Activated gamma-delta T cell treated with Interleukin-2 at 50 U/mL for 16 hours (primary cell): ENCODE measurements at regions not wholly inside any gene's neighbourhood (a gene's known extent, or its start where the extent isn't known, plus 50 kb on each side); places are given as distances from the start of the nearest gene placed in this dataset.
A peak's percentile ranks its signal among the peaks of the same experiment; 100 is the strongest.

Experiments used
- DNase-seq: peaks from one replicate; pipeline ENCODE4 v3.0.0-alpha.2; 2020

DNA sequence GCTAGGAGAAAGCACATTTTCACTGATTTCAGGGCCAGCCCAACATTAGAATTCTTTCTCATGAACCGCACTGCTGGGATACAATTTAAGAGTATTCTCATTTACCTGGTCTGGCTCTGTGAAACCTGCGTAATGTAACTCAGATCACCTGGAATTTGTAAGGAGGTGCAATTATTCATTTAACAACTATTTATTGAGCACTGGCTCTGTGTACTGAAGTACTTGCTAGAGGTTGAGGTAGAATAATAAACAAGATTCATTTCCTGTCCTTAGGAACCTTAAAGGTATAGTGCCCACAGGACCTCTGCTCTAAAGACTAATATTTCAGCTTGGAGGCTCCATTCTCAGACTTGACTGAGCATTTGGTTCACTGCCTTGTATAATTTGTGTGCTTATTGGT, 242.2 kb upstream of the ZPLD1 start:
- DNase-seq: no peak

DNA sequence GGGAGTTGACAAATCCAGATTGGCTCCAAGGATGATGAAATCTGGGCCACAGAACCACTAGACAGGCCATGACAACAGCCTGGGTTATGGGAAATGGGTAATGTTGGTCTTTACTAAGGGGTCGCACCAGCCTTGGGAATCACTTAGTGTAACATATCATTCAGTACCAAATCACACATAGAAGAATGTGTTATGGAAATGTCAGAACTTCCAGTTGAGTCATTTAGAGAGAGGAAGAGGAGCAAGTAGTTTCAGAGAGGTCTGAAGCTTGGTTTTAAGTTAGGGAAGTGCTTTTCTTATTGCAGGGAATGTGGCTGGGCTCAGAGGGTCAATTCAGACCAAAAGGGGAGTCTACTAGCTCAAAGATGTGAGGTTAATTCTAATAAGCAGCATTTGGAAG, 241.6 kb upstream of the ZPLD1 start:
- no peak for DNase-seq

DNA sequence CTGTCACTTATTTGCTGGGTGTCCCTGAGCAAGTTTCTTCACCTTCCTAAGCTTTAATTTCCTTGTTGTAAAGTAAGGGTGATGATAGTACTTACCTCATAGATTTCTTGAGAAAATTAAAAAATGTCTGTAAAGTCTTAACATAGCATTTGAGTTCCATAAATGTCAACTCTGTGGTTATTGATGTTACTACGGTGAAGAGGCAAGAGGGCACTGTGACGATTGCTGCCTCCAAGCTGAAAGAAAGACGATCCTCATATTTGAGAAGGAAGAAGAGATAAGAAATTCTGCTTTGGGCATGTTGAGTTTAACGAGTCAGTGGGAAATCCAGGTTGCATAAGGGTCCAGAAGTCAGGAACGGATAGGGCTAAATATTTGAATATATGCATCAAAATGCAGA, 240.8 kb upstream of the ZPLD1 start:
- DNase-seq: no peak

DNA sequence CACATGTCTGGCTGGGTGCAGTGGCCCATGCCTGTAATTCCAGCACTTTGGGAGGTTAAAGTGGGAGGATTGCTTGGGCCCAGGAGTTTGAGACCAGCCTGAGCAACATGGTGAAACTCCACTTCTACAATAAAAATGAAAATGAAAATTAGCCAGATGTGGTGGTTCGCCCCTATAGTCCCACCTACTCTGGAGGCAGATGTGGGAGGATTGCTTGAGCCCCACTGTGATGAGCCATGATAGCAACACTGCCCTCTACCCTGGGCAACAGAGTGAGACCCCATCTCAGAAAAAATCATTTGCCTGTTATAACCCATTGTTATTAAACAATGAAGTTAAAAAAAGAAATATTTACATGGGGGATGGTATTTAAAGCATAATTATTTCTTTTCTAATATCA, 240.1 kb upstream of the ZPLD1 start:
- DNase-seq: no peak

DNA sequence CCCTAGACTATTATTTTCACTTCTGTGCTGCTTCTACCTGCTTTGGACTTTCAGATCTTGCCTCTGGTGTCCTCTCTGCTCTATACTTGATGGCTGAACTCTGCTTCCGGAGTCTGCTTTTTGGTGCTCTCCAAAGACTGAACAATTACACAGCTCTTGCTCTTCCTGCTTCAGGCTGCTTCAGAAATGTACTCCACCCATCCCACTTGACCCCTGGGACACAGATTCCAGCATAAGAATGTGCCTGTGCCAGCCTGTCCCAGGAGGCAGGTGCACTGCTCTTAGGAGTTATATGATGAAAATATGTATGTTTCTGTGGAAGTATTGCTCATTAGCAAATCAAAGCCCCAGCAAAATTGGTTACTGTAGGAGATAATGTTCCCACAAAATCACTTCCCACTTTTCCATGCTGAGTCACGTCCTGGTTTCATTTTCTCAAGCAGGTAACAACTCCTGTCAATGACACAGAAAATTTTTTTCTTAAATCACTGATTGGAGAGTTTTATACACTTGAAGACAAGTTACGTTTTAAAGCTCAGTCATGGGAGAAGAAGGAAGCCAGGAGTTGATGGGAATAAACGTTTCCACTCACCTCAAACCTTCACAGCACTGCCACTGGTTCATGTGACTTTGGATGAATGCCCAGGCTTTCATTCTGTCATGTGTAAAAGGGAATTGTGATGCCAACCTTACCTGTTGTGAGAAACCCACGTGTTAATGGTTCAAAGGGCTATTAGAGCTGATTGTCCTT, 239.4 kb upstream of the ZPLD1 start:
- no peak for DNase-seq

DNA sequence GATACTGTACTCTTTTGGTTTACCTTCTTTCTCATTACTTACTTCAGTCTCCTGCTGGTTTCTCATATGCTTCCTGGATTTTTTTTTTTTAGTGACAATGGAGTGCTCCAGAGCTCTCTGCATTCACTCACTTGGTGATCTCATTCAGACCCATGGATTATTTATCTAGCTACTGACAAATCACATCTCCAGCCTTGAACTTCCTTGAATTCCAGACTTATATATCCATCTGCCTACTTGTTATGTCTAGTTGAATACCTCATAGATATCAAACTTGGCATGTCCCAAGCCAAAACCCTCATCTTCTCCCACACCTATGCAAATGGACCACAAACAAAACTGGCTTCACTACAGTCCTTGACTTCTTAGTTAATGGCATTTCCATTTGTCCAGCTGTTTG, 234.7 kb upstream of the ZPLD1 start:
- DNase-seq: no peak

DNA sequence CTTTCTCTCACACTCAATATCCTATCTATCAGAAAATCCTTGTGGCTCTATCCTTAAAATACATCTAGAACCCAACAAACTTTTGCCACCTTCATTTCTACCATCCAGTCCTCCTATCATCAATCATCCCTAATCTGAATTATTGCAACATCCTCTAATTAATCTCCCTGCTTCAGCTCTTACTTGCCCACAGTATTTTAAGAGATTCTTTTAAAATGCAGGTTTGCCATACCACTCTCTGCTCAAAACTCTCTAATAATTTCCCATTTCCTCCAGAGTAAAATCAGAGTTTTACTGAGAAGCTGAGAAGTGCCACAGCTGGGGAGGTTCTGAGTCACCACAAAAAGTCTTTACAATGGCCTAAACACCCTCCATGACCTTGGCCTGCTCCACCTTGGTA, 234.3 kb upstream of the ZPLD1 start:
- DNase-seq: no peak

DNA sequence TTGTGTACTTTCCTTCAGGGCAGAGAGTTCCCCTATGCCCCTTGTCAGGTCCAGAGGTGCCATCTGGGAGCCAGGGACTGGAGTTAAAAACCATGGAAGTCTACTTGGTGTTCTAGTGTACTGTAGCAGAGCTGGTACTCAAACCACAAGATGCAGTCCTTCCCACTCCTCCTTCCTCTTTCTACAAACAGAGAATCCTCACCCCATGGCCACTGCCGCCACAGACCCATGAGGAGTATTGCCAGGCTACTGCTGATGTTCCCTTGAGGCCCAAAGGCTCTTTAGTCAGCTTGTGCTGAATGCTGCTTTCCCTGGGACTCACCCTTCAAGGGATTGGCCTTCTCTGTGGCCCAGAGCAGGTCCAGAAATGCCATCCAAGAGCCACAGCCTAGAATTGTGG, 229.2 kb upstream of the ZPLD1 start:
- no peak for DNase-seq

DNA sequence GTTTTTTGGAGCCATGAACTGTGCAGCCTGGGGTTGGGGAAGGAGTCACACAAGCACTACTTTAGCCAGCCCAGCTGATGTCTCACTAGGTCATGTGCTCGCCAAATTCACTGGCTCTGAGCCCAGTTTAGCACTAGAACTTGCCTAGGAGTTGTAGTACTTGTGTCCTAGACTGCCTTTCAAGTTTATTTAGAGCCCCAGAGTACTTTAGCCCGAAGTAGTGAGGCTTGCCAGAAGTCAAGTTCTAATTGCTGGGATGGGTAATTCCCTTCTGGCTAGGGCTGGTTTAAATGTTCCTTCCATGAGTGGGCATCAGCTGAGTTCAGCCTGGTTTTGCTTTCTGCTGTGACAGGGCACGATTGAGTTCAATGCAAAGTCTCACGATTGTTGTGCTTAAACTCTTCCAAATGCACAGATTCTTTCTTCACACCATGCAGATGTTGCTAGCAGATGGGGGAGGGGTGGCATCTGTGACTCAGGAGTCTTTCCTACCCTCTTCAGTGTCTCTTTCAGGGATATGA, 228.2 kb upstream of the ZPLD1 start:
- no peak for DNase-seq

DNA sequence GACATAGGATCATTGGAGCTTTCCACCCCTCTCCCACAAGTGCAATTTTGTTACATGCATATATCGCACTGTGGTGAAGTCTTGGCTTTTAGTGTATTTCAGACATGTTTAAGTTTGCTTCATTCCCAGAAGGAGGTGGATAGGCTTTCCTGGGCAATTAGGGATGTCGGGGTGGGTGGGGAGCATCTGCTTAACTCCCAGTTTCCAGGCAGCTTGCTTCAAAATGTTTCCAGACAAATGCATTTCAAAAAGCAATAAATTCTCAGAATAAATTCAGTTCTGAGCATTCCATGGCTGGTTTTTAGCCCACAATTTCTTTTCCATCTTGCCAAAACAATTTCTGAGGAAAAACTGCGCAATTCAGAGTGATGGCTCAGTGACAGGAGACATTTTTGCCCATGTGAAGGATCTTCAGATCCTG, 227.7 kb upstream of the ZPLD1 start:
- no peak for DNase-seq

DNA sequence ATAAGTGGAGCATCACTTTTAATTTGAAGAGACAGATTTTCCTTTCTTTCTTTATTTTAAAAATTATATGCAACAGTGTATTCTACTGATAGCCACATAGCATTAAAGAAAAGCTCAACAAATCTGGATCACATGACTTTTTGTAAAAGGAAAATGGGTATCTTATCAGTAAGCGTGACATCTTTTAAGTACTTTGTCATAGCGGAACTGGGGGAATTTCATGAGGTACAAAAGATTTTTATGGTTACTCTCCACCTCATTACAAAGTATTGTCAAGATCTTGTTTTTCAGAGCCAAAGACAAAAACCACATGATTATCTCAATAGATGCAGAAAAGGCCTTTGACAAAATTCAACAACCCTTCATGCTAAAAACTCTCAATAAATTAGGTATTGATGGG, 219.6 kb upstream of the ZPLD1 start:
- no peak for DNase-seq

DNA sequence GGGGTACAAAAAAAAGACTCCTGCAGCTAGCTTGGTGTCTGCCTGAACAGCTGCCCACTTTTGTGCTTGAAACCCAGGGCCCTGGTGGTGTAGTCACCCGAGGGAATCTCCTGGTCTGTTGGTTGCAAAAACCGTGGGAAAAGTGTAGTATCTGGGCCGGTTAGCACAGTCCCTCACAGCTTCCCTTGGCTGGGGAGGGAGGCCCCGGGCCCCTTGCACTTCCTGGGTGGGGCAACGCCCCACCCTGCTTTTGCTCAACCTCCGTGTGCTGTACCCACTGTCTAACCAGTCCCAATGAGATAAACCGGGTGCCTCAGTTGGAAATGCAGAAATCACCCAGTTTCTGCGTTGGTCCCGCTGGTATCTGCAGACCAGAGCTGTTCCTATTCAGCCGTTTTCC, 211.7 kb upstream of the ZPLD1 start:
- DNase-seq: no peak

DNA sequence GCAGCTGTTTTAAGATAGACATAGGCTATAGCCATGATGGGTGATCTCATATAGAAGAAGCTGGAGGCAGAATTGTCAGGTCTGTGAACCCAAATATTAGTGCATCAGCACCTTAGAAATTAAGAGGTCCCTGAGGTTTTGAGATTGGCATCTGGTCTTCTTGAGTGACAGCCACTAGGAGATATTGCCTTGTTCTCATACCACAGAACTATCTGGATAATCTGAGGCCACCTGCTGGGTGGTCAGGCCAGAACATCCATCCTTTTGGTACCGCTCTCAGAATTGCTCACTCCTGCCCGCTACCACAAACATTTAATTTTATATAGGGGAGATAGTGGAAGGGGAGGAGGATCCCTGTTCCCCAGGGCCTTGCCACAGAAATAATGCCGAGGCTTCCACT, 210.6 kb upstream of the ZPLD1 start:
- DNase-seq: no peak

DNA sequence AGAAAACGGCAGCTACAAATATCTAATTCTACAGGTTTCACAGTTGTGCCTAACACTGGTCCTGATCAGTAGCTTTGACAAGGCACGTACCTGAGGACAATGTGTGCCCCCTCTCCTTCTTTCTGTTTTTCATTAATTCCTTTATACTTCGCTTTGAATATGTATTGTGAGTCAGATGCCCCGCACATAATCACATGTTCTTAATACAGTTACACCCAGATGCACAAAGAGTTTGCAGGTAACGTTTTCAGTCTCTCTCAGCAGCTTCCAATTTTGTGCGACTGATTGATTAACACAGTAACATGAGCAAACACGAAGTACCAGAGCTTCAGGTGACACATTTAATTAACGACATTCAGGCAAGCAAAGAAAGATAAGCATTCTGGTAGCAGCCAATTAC, 209.8 kb upstream of the ZPLD1 start:
- no peak for DNase-seq

DNA sequence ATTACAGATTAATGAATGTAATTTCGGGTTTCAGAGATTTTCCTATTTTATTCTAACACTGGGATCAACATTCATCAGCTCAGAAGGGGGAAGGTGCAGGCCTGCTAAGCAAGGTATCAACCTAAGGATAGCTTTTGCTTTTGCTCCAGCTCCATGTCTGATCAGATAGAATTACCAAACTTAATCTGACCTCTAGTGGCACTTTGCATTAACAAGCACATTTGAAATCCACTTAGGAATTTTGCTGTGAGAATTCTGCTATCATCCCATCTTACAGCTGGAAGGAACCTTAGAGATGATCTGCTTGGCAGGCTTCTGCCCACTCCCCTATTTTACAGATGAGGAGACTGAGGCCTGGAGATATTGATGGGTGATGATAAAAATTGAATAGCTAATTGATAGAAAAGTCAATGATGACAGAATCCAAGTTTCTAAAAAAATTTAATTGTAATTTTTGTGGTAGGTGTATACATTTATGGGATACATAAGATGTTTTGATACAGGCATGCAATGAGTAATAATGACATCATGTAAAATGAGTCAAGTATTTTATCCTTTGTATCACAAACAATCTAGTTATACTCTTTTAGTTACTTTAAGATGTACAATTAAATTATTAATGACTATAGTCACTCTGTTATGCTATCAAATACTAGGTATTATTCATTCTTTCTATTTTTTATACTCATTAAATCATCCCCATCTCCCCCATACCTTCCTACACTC, 209.2 kb upstream of the ZPLD1 start:
- DNase-seq: no peak

DNA sequence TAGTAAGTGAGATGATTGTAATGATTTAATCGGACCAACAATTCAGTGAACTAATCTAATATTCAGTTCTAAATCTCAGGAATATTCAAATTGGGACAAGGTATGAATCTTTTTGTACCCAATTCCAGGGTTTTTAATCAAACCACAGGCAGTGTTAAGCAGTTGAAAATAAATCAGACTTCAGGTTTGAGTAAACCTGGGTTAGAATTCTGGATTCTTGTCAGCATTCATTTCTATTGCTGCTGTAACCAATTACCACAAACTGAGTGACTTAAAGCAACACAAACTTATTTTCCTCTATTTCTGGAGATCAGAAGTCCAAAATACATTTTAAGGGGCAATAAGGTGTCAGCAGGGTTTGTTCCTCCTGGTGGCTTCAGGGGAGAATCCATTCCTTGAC, 208.4 kb upstream of the ZPLD1 start:
- no peak for DNase-seq

DNA sequence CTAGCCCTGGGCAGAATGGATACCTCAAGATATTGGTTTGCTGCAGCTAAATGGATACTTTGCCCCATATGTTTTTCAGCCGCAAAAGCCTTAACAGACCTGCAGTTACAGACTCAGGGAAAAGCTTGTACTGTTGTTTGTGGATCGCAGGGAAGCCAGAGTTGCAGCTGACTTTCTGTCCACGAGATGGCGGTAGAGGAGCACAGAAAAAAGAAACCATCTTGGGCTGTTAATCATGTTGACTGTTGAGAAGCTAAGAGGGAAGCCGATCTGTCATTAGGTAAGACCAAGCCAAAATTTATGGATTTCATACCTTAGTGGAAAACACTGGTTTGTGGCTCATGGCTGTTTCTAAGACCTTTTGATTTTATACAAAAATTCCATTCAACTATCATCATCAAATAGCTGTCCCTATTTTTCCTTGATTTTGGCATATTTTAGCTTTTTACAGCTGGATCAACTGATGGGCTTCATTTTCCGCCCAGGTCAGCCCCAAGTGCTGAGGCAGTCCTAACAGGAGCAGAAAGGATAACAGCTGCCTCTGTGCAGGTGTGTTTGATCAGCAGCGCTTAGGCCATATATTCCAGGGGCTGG, 205.7 kb upstream of the ZPLD1 start:
- DNase-seq: peak; percentile 70

DNA sequence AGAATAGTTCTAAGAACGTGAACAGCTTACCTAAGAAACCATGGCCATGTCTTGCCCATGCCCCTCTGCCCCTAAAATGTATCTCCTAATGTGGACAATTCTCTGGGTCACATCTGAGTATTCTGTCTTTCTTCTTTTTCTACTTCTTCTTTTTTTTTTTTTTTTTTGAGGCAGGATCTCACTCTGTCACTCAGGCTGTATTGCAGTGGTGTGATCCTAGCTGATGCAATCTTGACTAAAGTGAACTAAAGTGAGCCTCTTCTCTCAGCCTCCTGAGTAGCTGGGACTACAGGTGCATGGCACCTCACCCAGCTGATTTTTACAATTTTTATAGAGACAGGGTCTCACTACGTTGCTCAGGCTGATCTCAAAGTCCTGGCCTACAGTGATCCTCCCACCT, 204.8 kb upstream of the ZPLD1 start:
- no peak for DNase-seq

DNA sequence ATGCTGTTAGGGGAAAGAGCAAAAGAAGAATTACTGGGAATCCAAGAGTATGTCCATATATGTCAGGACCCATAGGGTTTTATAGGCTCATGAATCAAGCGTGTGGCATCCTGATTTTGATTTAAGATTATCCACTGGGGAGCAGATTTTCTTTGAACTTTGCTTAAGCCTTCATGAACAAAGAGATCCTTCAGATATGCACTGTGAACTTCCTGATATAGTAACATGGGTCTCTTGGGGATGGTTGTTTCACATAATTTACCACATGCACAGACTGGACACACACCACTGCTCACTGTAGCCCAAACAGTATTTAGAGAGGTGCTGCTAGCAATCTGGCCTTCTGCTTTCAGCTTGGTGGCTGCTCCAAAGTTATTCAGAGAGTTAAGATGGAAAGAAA, 200.9 kb upstream of the ZPLD1 start:
- no peak for DNase-seq

DNA sequence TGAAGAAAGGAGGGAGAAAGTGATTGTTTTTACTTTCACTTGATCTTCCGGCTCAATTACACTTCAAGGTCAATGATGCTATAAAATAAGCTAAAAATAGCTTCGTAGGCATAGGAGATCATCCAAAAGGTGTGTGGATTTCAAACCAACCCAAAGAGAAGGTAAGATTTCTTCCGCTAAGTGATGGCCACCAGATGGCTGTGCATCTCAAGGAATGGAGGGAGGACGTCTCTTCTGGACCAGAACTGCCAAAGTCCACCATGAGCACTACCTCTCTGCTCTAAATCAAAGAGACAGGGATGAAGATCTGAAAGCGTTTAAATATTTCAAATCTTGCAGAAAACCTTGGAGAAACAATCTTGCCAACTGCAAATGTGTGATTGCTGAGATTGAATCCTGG, 199.1 kb upstream of the ZPLD1 start:
- DNase-seq: peak; percentile 26

DNA sequence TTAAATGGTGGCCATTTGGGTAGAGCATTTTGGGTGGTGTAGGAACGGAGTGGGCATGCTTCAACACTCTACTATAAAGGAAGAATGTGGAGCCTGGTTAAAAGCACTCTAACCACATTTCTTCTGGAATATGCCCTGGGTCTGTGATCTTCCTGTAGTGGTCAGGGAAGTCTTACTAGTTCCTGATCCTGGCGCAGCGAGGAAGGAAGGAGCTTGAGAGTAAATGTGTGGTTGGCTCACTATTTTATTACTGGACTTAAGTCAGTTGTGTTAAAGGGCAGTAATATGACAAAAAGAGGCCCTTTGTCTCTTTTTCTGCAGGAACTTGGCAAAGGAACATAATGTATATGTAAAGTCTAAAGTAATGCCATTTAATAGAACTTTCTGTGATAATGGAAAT, 197.6 kb upstream of the ZPLD1 start:
- no peak for DNase-seq

DNA sequence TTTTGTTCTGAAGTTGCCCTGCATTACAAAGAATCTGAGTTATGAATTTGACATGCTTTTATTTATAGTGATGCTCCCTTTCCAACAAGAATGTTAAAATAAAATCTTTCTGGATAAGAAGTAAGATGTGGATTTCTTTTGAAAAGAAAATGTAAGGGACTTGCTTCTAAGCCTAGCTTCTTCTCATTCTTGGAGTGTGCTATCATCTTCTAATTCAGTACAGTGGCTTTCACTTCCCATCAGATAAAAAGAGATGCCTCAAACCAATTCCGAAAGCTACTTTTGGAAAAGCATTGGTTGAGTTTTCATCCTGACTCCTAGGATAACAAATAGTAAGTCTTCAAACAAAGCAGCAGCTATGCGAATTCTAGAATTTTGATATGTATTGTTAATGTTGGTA, 197.0 kb upstream of the ZPLD1 start:
- DNase-seq: no peak

DNA sequence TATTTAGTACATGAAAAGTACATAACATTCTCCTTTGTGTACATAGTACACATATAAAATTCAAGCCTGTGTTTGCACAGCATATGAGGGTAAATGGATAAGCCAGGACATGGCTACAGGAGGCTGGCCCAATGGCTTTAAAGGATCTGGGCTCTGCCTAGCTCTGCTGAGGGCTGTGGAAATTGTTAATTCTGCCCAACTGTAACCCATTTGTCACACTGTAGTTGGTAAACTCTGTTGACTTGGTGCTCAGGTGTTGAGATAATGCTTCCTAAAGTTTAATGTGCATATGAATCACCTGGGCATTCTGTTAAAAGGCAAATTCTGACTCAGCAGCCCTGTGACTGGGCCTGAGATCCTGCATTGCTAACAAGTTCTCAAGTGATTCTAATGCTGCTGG, 196.5 kb upstream of the ZPLD1 start:
- no peak for DNase-seq

DNA sequence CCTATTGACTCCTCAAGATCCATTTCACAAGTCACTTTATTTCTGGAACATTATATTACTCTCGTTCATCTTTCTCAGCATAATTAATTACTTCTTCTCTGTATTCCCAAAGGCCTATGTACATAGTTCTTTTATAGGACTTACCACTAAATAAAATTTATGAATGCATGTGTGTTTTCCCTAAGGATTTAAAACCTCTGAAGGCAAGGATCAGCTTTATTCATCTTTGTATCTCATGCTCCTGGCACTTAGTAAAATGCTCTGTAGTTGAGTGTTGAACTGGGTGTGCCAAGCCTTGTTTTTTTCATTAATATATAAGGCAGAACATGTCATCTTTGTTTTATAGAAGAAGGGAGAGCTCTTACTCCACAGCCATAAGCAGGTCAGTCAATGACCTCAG, 194.1 kb upstream of the ZPLD1 start:
- no peak for DNase-seq
